ENCODE measurements at regions not wholly inside any gene's neighbourhood (a gene's known extent, or its start where the extent isn't known, plus 50 kb on each side); places are given as distances from the start of the nearest gene placed in this dataset.

GRCh38 chr2:134152045-134153010 lies 101.5 kb upstream of the MGAT5 start:
- DNase-seq (ENCODE audit: low read depth in 3 of 3, low spot score in 2 of 3) = no peak

GRCh38 chr2:134153294-134153880 lies 100.5 kb upstream of the MGAT5 start:
- DNase-seq (ENCODE audit: low read depth in 3 of 3, low spot score in 2 of 3) = no peak

- DNase-seq (ENCODE audit: low read depth in 3 of 3, low spot score in 2 of 3) = no peak
Measured at GRCh38 chr2:134154246-134154645, 99.6 kb upstream of the MGAT5 start.

- no peak for DNase-seq (ENCODE audit: low read depth in 3 of 3, low spot score in 2 of 3)
Measured at GRCh38 chr2:134155134-134155533, 98.7 kb upstream of the MGAT5 start.

- DNase-seq (ENCODE audit: low read depth in 3 of 3, low spot score in 2 of 3) = no peak
Measured at GRCh38 chr2:134158295-134158694, 95.6 kb upstream of the MGAT5 start.

- no peak for DNase-seq (ENCODE audit: low read depth in 3 of 3, low spot score in 2 of 3)
Measured at GRCh38 chr2:134161170-134161547, 92.7 kb upstream of the MGAT5 start.

- DNase-seq (ENCODE audit: low read depth in 3 of 3, low spot score in 2 of 3) = no peak
Measured at GRCh38 chr2:134163336-134163735, 90.5 kb upstream of the MGAT5 start.

GRCh38 chr2:134164306-134164705 lies 89.6 kb upstream of the MGAT5 start:
- DNase-seq (ENCODE audit: low read depth in 3 of 3, low spot score in 2 of 3) = no peak

GRCh38 chr2:134167015-134167414 lies 86.9 kb upstream of the MGAT5 start:
- DNase-seq (ENCODE audit: low read depth in 3 of 3, low spot score in 2 of 3) = no peak

- no peak for DNase-seq (ENCODE audit: low read depth in 3 of 3, low spot score in 2 of 3)
Measured at GRCh38 chr2:134169788-134170187, 84.1 kb upstream of the MGAT5 start.

GRCh38 chr2:134170294-134170693 lies 83.6 kb upstream of the MGAT5 start:
- no peak for DNase-seq (ENCODE audit: low read depth in 3 of 3, low spot score in 2 of 3)

GRCh38 chr2:134170700-134171099 lies 83.2 kb upstream of the MGAT5 start:
- DNase-seq (ENCODE audit: low read depth in 3 of 3, low spot score in 2 of 3) = no peak

GRCh38 chr2:134173338-134174016 lies 80.4 kb upstream of the MGAT5 start:
- no peak for DNase-seq (ENCODE audit: low read depth in 3 of 3, low spot score in 2 of 3)

GRCh38 chr2:134174711-134175110 lies 79.2 kb upstream of the MGAT5 start:
- DNase-seq (ENCODE audit: low read depth in 3 of 3, low spot score in 2 of 3) = no peak

GRCh38 chr2:134175834-134176233 lies 78.0 kb upstream of the MGAT5 start:
- DNase-seq (ENCODE audit: low read depth in 3 of 3, low spot score in 2 of 3) = no peak

GRCh38 chr2:134177351-134177931 lies 76.4 kb upstream of the MGAT5 start:
- DNase-seq (ENCODE audit: low read depth in 3 of 3, low spot score in 2 of 3) = no peak

GRCh38 chr2:134178138-134178877 lies 75.6 kb upstream of the MGAT5 start:
- no peak for DNase-seq (ENCODE audit: low read depth in 3 of 3, low spot score in 2 of 3)

- no peak for DNase-seq (ENCODE audit: low read depth in 3 of 3, low spot score in 2 of 3)
Measured at GRCh38 chr2:134181219-134181618, 72.7 kb upstream of the MGAT5 start.

GRCh38 chr2:134183679-134184078 lies 70.2 kb upstream of the MGAT5 start:
- no peak for DNase-seq (ENCODE audit: low read depth in 3 of 3, low spot score in 2 of 3)

GRCh38 chr2:134185639-134186038 lies 68.2 kb upstream of the MGAT5 start:
- no peak for DNase-seq (ENCODE audit: low read depth in 3 of 3, low spot score in 2 of 3)

Data from right renal cortex interstitium (tissue), 3 donors.